ENCODE measurements at regions not wholly inside any gene's neighbourhood (a gene's known extent, or its start where the extent isn't known, plus 50 kb on each side); places are given as distances from the start of the nearest gene placed in this dataset.

DNA sequence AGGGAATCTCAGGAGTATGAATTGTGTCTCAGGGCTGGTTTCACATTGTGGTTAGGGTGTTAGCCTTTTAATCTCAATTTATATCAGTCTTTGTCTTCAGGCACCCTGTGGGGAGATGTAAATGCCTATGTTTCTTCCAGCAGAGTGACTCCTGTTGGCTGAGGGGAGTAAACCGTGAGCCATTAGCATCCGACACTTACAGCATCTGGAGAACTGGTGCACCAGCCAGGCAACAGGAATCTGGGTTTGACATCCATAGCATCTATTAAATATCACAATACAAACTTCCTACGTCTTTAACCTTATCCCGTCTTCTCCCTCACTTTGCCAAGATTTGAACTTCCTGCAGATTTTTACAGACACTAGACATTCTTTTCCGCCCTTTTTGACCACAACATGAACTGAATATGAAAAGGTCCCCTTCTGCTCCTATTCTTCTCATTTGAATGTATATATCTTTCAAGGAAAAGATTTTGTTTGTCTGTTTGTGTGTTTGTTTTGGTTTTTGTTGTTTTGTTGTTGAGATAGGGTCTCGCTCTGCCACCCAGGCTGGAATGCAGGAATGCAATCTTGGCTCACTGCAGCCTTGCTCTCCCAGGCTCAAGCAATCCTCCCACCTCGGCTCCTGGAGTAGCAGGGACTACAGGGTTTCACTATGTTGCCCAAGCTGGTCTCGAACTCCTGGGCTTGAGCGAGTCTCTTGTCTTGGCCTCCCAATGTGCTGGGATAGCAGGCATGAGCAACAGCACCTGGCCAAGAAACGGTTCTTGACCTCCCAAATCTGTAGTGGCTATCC is 626.2 kb downstream of the TLR4 start:
- in situ Hi-C loops (cut with HindIII; ENCODE audit: low pct_unique_long_range_greater_than_20kb, low sequenced_read_pairs) (no loop called here), intact Hi-C loops (cut with micrococcal nuclease; ENCODE audit: unreplicated experiment) (no loop called here)
- ATAC-seq (no peak), DNase-seq (ENCODE audit: low read depth, low spot score) (no peak)
- Histone ChIP-seq H3K4me1 (ENCODE audit: control insufficient read depth, insufficient read depth, low read length) (no peaks in the 10 kb centered on the region), H3K27ac (ENCODE audit: low read length) (no peak overlapping the region), H3K4me3 (ENCODE audit: low read depth in 2 of 2, low read length in 2 of 2) (no peak overlapping the region), H3K36me3 (ENCODE audit: control insufficient read depth, insufficient read depth, low read length) (no peaks in the 10 kb centered on the region), H3K27me3 (ENCODE audit: control insufficient read depth, insufficient read depth, low read length) (no peaks in the 10 kb centered on the region), H3K9me3 (ENCODE audit: control insufficient read depth, insufficient read depth, low read depth, low read length) (no peaks in the 10 kb centered on the region)
- no TSS peak for BruUV-seq (replicated peaks)
- ChIA-PET CTCF (no interaction called here), POLR2A (no interaction called here)
- TF ChIP-seq, protein P1, sequence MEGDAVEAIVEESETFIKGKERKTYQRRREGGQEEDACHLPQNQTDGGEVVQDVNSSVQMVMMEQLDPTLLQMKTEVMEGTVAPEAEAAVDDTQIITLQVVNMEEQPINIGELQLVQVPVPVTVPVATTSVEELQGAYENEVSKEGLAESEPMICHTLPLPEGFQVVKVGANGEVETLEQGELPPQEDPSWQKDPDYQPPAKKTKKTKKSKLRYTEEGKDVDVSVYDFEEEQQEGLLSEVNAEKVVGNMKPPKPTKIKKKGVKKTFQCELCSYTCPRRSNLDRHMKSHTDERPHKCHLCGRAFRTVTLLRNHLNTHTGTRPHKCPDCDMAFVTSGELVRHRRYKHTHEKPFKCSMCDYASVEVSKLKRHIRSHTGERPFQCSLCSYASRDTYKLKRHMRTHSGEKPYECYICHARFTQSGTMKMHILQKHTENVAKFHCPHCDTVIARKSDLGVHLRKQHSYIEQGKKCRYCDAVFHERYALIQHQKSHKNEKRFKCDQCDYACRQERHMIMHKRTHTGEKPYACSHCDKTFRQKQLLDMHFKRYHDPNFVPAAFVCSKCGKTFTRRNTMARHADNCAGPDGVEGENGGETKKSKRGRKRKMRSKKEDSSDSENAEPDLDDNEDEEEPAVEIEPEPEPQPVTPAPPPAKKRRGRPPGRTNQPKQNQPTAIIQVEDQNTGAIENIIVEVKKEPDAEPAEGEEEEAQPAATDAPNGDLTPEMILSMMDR (IDR thresholded peaks at IDR 0.05) = no peak
- TF ChIP-seq TCF7L2 (IDR thresholded peaks at IDR 0.05; ENCODE audit: low read depth, low read length) = no peak
- TF ChIP-seq SIN3A (IDR thresholded peaks at IDR 0.05; ENCODE audit: borderline replicate concordance, insufficient read depth, low read depth, low read length) = no peak
- TF ChIP-seq, protein P2, sequence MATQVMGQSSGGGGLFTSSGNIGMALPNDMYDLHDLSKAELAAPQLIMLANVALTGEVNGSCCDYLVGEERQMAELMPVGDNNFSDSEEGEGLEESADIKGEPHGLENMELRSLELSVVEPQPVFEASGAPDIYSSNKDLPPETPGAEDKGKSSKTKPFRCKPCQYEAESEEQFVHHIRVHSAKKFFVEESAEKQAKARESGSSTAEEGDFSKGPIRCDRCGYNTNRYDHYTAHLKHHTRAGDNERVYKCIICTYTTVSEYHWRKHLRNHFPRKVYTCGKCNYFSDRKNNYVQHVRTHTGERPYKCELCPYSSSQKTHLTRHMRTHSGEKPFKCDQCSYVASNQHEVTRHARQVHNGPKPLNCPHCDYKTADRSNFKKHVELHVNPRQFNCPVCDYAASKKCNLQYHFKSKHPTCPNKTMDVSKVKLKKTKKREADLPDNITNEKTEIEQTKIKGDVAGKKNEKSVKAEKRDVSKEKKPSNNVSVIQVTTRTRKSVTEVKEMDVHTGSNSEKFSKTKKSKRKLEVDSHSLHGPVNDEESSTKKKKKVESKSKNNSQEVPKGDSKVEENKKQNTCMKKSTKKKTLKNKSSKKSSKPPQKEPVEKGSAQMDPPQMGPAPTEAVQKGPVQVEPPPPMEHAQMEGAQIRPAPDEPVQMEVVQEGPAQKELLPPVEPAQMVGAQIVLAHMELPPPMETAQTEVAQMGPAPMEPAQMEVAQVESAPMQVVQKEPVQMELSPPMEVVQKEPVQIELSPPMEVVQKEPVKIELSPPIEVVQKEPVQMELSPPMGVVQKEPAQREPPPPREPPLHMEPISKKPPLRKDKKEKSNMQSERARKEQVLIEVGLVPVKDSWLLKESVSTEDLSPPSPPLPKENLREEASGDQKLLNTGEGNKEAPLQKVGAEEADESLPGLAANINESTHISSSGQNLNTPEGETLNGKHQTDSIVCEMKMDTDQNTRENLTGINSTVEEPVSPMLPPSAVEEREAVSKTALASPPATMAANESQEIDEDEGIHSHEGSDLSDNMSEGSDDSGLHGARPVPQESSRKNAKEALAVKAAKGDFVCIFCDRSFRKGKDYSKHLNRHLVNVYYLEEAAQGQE (IDR thresholded peaks at IDR 0.05; ENCODE audit: insufficient read depth in 1 of 2, low read depth in 2 of 2, low read length in 1 of 2) = no peak
- TF ChIP-seq POLR2AphosphoS5 (IDR thresholded peaks at IDR 0.05; ENCODE audit: low read depth, low read length) = no peak

DNA sequence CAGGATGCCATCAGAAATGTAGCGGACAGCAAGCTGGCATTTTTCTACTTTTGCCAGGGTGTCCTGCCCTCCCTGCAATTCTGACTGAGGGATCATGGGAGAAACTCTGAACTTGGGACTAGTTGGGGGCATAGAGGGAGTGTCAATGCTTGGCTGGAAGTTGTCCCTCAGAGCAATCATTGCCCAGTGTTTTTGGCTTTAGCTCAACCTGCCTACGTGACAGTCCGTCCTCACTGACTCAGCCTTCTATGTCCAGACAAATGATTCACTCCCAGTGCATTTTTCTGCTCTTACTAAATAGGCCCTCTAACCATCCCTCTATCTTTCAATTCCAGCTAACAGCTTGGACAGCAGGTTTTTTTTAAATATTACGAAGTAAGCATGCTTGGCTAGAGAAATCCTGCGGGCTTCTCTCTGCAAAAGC is 627.4 kb downstream of the TLR4 start:
- intact Hi-C loops (cut with micrococcal nuclease; ENCODE audit: unreplicated experiment) = no loop called here
- H3K4me1 ChIP-seq (ENCODE audit: control insufficient read depth, insufficient read depth, low read length) = no peaks in the 10 kb centered on the region
- H3K36me3 ChIP-seq (ENCODE audit: control insufficient read depth, insufficient read depth, low read length) = no peaks in the 10 kb centered on the region
- no peaks in the 10 kb centered on the region for H3K9me3 ChIP-seq (ENCODE audit: control insufficient read depth, insufficient read depth, low read depth, low read length)
- CTCF ChIA-PET = no interaction called here
- ATAC-seq = no peak
- H3K27me3 ChIP-seq (ENCODE audit: control insufficient read depth, insufficient read depth, low read length) = no peaks in the 10 kb centered on the region
- peak; percentile 25 for DNase-seq (ENCODE audit: low read depth, low spot score)
- no TSS peak for BruUV-seq (replicated peaks)
- POLR2A ChIA-PET = no interaction called here
- in situ Hi-C loops (cut with HindIII; ENCODE audit: low pct_unique_long_range_greater_than_20kb, low sequenced_read_pairs) = no loop called here
- no peak for TF ChIP-seq POLR2AphosphoS5 (IDR thresholded peaks at IDR 0.05; ENCODE audit: low read depth, low read length)
- TF ChIP-seq, protein P2 (IDR thresholded peaks at IDR 0.05; ENCODE audit: insufficient read depth in 1 of 2, low read depth in 2 of 2, low read length in 1 of 2) = no peak
- TF ChIP-seq, protein P1 (IDR thresholded peaks at IDR 0.05) = no peak
- TF ChIP-seq TCF7L2 (IDR thresholded peaks at IDR 0.05; ENCODE audit: low read depth, low read length) = no peak
- TF ChIP-seq SIN3A (IDR thresholded peaks at IDR 0.05; ENCODE audit: borderline replicate concordance, insufficient read depth, low read depth, low read length) = no peak
- H3K27ac ChIP-seq (ENCODE audit: low read length) = no peak overlapping the region
- H3K4me3 ChIP-seq (ENCODE audit: low read depth in 2 of 2, low read length in 2 of 2) = no peak overlapping the region

Data from Panc1 (cell line).